ENCODE measurements at regions not wholly inside any gene's neighbourhood (a gene's known extent, or its start where the extent isn't known, plus 50 kb on each side); places are given as distances from the start of the nearest gene placed in this dataset.

DNA sequence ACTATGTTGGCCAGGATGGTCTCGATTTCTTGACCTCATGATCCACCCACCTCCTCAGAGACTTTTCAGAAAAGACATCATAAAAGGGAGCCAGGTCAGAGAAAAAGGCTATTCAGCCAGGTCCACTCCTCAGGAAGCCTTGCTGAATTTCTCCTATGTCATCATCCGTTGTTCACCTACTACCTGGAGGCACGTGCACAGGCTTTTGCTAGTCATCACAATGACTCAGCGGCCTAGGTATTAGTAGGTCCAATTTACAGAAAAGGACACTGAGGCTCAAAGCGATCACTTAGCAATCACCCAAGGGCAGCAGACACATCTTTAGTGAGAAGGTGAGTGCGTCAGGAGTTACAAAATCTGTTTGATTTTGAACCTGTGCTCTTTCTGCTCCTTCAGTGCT lies 72.3 kb upstream of the RAD23B start:
- no peak for DNase-seq (ENCODE audit: low read depth in 2 of 2)

DNA sequence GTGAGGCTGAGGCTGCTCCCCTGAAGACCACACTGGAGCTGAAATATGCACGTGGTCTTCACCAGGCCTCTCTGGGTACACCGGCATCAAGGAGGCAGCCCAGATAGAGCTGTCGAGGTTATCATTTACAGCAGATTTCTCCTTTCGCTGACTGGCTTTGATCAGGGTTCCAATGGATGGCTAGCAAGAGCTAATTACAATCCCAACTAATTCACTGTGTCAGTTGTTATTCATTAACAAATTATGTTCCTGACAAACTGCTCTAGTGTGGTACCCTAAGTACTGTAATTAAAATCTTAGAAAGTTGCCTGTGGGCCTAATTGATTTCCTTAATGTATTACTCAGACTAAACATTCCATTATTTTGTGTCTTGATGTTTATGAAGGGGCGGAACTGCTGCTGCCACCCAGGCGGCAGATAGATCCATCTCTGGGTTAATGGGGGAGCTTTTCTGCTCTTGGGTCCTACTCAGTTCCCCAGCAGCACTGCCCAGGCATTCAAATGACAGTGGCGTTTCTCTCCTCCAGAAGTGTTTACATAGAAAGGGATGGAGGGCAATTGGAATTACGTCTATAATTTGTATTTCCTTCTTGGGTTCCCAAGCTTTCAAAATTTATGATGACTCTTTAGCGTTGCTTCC lies 71.7 kb upstream of the RAD23B start:
- no peak for DNase-seq (ENCODE audit: low read depth in 2 of 2)

DNA sequence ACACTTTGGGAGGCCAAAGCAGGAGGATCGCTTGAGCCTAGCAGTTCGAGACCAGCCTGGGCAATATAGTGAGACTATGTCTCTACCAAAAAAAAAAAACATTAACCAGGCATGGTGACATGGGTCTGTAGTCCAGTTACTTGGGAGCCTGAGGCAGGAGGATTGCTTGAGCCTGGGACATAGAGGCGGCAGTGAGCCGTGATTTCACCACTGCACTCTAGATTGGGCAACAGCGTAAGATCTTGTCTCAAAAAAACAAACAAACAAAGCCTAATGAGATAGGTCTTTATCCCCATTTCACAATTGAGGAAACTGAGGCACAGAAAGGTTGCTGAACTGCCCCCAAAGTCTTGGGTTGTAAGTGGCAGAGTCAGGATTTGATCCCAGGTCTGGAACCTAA lies 70.5 kb upstream of the RAD23B start:
- no peak for DNase-seq (ENCODE audit: low read depth in 2 of 2)

- no peak for DNase-seq (ENCODE audit: low read depth in 2 of 2)
These were observed 70.0 kb upstream of the RAD23B start for GRCh38 chr9:107213080-107213479.

DNA sequence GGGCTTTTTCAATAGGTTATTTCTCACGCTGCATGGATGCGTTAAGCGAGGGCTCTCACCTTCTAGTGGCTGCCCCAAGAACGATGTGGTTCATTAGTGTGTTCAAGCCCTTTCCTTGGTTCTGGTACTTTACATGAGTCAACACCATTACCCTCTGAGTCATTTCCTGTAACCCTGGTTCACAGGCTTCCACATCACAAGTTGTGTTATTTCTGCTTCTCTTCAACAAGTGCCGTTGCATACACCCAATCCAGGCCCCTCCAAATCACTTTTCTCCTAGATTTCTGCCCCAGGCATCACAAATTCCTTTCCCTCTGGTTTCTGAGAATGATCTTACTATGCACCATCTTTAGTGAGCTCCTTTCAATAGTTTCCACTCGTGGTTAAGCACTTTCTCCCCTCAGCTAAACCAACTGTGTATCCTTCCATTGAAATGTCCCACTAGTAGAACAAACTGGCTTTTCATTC lies 69.5 kb upstream of the RAD23B start:
- DNase-seq (ENCODE audit: low read depth in 2 of 2): peak; percentile 1 to 4

GRCh38 chr9:107214381-107214780 lies 68.7 kb upstream of the RAD23B start:
- no peak for DNase-seq (ENCODE audit: low read depth in 2 of 2)

DNA sequence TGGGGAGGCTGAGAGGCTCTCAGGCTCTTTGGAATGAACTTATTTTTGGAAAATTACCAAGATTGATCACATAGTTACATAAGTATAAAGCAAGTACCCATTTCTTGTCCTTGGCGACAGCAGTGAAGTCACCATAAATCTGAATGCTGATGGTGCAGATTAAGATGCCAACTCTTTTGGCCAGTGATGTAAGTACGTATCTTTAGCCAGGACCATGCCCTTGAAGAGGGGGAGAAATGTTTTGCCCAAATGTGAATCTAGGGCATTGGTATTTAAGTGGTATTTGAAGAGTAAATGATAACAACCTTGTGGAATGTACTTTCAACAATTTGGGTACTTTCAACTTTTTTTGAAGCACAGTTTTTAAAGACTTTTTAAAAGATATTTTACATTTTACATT lies 68.2 kb upstream of the RAD23B start:
- DNase-seq (ENCODE audit: low read depth in 2 of 2): no peak

DNA sequence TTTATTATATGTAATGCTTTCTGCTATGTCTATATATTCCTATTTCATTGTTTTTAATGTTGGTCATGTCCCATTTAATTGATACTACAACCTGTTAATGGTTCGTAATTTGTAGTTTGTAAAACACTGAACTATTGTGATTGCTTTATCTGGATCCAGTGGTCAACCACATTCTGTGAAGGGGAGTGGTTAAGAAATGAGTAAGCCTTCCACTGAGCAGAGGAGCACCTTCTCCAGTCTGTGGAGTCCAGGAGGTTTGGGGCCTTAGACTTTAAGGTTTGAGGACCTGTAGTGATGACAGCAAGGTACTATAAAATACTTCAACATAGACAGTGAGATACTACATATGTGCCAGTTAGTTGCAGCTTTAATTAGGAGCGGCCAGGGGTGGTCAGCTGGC lies 67.7 kb upstream of the RAD23B start:
- no peak for DNase-seq (ENCODE audit: low read depth in 2 of 2)

DNA sequence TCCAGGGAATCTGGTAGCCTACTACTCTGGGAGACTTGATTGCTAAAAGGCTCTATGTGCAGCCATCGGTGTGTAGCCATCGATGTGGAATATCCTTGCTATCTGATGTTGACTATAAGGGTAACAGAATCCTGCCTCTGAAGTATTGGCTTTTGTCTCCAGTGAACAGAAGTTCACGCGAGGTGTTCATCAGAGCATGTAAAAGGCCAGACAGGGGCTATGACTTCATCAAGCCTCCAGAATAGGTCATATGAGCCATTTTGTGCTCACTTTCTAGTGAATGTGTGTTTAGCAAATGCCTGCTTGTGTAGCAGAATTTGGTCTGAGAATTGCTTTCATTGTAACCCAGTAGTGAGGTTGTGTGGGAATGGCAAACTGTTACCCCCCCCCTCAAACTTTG lies 66.8 kb upstream of the RAD23B start:
- no peak for DNase-seq (ENCODE audit: low read depth in 2 of 2)

- no peak for DNase-seq (ENCODE audit: low read depth in 2 of 2)
These were observed 64.1 kb upstream of the RAD23B start for GRCh38 chr9:107218829-107219485.

GRCh38 chr9:107219486-107220077 lies 63.5 kb upstream of the RAD23B start:
- no peak for DNase-seq (ENCODE audit: low read depth in 2 of 2)

DNA sequence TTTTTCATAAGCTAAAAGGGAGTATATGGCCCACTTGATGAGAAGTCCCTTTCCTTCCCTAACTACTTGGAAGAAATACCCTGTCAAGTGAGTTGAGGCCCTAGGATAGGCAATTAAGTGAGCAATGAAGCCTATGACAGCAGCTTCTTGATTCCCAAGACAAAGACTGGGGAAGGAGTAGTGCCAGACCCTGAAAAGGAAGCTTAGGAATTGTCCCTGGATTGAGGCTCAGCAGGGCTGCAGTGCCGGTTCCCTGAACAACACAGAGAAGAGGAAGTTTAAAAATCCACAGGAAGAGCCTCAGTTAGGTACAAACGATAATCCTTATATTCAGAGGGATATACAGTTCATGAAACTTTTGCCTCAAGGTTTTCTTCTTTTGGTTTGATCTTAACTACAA lies 61.8 kb upstream of the RAD23B start:
- no peak for DNase-seq (ENCODE audit: low read depth in 2 of 2)

GRCh38 chr9:107222020-107222522 lies 61.0 kb upstream of the RAD23B start:
- no peak for DNase-seq (ENCODE audit: low read depth in 2 of 2)

DNA sequence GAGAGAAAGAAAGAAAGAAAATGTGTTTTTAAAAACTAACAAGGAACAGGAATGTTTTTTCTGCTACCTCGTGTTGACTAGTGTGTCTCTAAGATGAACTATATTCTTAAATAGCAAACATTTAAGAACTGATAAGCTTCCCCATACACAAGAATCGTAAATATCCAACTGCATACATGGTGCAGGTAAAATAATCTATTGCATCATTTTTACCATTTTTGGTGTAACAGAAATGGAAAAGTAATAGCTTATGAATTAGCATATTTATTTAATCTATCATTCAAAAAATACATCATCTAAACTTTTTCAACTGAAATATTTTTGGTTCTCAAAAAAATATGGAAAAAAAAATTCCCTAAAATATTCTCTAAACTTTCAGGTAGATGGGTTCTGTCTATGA lies 59.7 kb upstream of the RAD23B start:
- DNase-seq (ENCODE audit: low read depth in 2 of 2): no peak

DNA sequence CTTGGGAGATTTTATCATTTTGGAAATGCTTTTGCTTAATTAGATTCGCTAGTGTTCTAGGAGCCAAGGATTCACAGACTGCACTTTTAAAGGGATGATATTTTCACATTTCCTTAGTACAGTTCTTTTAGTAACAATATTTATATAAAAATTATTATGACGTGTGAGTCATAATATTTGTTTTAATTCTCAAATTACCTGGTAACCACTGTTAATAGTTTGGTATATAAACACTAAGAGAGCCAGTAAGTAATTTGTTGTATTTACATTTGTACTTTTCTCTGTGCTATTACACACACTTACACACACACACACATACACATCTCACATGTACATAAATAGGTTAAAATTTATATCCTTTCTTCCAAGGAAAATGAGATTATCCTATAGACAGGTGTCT lies 58.8 kb upstream of the RAD23B start:
- no peak for DNase-seq (ENCODE audit: low read depth in 2 of 2)

GRCh38 chr9:107226421-107226820 lies 56.7 kb upstream of the RAD23B start:
- DNase-seq (ENCODE audit: low read depth in 2 of 2): no peak

GRCh38 chr9:107227774-107228173 lies 55.3 kb upstream of the RAD23B start:
- no peak for DNase-seq (ENCODE audit: low read depth in 2 of 2)

- no peak for DNase-seq (ENCODE audit: low read depth in 2 of 2)
These were observed 54.5 kb upstream of the RAD23B start for GRCh38 chr9:107228496-107229039.

- DNase-seq (ENCODE audit: low read depth in 2 of 2): no peak
These were observed 53.8 kb upstream of the RAD23B start for GRCh38 chr9:107229241-107229741.

Measured in stimulated activated CD4-positive, alpha-beta T cell treated with anti-CD3 and anti-CD28 coated beads, Interleukin-4, amount 100 ng/mL, for 48 hours (primary cell).